ENCODE measurements at regions not wholly inside any gene's neighbourhood (a gene's known extent, or its start where the extent isn't known, plus 50 kb on each side); places are given as distances from the start of the nearest gene placed in this dataset.

DNA sequence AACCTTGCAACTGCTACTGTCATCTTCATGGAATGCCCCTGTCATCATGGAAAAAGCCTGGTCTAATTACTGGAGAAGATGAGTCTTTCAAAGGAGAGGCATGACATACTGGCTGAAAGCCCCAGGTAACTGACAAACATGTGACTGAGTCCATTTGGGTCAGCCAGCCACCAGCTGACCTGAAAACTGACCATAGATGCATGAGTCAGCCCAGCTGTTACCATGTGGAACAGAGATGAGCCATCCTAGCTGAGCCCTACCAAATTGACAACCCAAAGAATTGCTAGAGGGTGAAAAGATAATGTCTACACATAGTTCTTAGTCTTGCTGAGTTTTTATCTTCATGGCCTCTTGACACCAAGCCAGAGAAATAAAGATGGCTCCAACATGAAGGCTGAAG lies 311.8 kb downstream of the UTP18 start:
- DNase-seq = no peak

All from HCEC 1CT (cell line).